Endothelial cell of umbilical vein (primary cell): ENCODE measurements at regions not wholly inside any gene's neighbourhood (a gene's known extent, or its start where the extent isn't known, plus 50 kb on each side); places are given as distances from the start of the nearest gene placed in this dataset.

Experiments
- BruUV-seq: library from RNA; stranded (reverse); fragments of 400-500 nt; replicated peaks from 2 replicates; lab custom pipeline; 2021; lab: Mats Ljungman, UMichigan
- CTCF ChIA-PET: fragments of 300-600, 350-600 bp; sonication (Branson Sonifier 250); formaldehyde crosslinking; loops from one replicate; lab custom pipeline; 2021; ENCODE audit warnings: antibody characterized with exemption, inconsistent platforms; lab: Charles Lee
- POLR2A ChIA-PET: fragments of 300-600, 350-600 bp; sonication (Branson Sonifier 250); formaldehyde crosslinking; loops from one replicate; lab custom pipeline; 2021; ENCODE audit warnings: antibody characterized with exemption, inconsistent platforms; lab: Charles Lee
- DNase-seq: peaks from one replicate; pipeline ENCODE4 v3.0.0-alpha.2; 2011; ENCODE audit warnings: low read depth, low spot score
- FAIRE-seq: peaks from 2 replicates; lab custom pipeline; 2011; peaks lifted over from hg19 to GRCh38; lab: Jason Lieb, UNC
- H2AFZ ChIP-seq: 2 replicates; pipeline ENCODE4 v1.6.0; 2012; ENCODE audit warnings: low read depth, low read length, control low read depth, inconsistent platforms
- H3K27ac ChIP-seq: 2 replicates; pipeline ENCODE4 v1.5.1; 2011; ENCODE audit warnings: low read depth, mild to moderate bottlenecking, control low read depth, low read length, moderate library complexity; ENCODE audit not compliant: insufficient read depth
- H3K27me3 ChIP-seq, 2 experiments: 2 replicates each; pipeline versions ENCODE4 v1.6.0 to v1.6.1; 2011; ENCODE audit warnings: low read length in 2 of 2, mixed read lengths in 1 of 2; ENCODE audit not compliant: control insufficient read depth in 2 of 2, insufficient read depth in 2 of 2
- H3K36me3 ChIP-seq, 2 experiments: 2 replicates in 1 of 2; 3 replicates in 1 of 2; pipeline ENCODE4 v1.5.1; 2011; ENCODE audit warnings: low read length in 2 of 2, mild to moderate bottlenecking in 1 of 2, moderate library complexity in 1 of 2; ENCODE audit not compliant: control insufficient read depth in 2 of 2, insufficient read depth in 2 of 2; ENCODE audit errors: extremely low read depth in 1 of 2
- H3K4me1 ChIP-seq: 3 replicates; pipeline ENCODE4 v1.5.1; 2011; ENCODE audit warnings: mild to moderate bottlenecking, low read length; ENCODE audit not compliant: control insufficient read depth, insufficient read depth; ENCODE audit errors: extremely low read depth
- H3K4me2 ChIP-seq: 2 replicates; pipeline ENCODE4 v1.6.1; 2011; ENCODE audit warnings: low read length, control low read depth, mixed read lengths; ENCODE audit not compliant: insufficient read depth
- H3K4me3 ChIP-seq, 3 experiments: fragments of 200-600 bp in 1 of 3; sonication (generic), shearing (Covaris generic) in 1 of 3; replicated peaks in 1 of 3; 2 replicates each; pipeline ENCODE4 v1.5.1; 2011 to 2016; ENCODE audit warnings: control low read depth in 3 of 3, low read length in 3 of 3, mild to moderate bottlenecking in 2 of 3, inconsistent platforms in 1 of 3, low read depth in 1 of 3, moderate library complexity in 1 of 3; ENCODE audit not compliant: insufficient read depth in 1 of 3
- H3K79me2 ChIP-seq: 2 replicates; pipeline ENCODE4 v1.6.0; 2012; ENCODE audit warnings: low read length, inconsistent platforms; ENCODE audit not compliant: control insufficient read depth, insufficient read depth
- H3K9ac ChIP-seq: replicated peaks from 2 replicates; pipeline ENCODE3; 2011; ENCODE audit warnings: low read length, control low read depth; ENCODE audit not compliant: insufficient read depth; ENCODE audit errors: extremely low read depth
- H3K9me1 ChIP-seq: replicated peaks from 3 replicates; pipeline ENCODE4 v1.6.0; 2011; ENCODE audit warnings: mild to moderate bottlenecking, low read length; ENCODE audit not compliant: control insufficient read depth, insufficient read depth; ENCODE audit errors: extremely low read depth
- H3K9me3 ChIP-seq: replicated peaks from 2 replicates; pipeline ENCODE4 v1.5.1; 2012; ENCODE audit warnings: low read length, inconsistent platforms; ENCODE audit not compliant: control insufficient read depth, insufficient read depth
- H4K20me1 ChIP-seq: replicated peaks from 2 replicates; pipeline ENCODE3; 2011; ENCODE audit warnings: mild to moderate bottlenecking, low read length; ENCODE audit not compliant: control insufficient read depth, insufficient read depth; ENCODE audit errors: extremely low read depth
- EZH2 ChIP-seq: IDR thresholded peaks from 2 replicates; pipeline ENCODE4 v1.6.1; 2012; ENCODE audit warnings: borderline replicate concordance, low read depth, mild to moderate bottlenecking, moderate library complexity, low read length, inconsistent platforms; ENCODE audit not compliant: severe bottlenecking
- FOS ChIP-seq: IDR thresholded peaks from 2 replicates; pipeline ENCODE4 v1.6.1; 2011; ENCODE audit warnings: mild to moderate bottlenecking, low read length, moderate library complexity, borderline replicate concordance; ENCODE audit not compliant: insufficient read depth
- GATA2 ChIP-seq: IDR thresholded peaks from 2 replicates; pipeline ENCODE4 v1.7.0; 2011; ENCODE audit warnings: low read depth, mild to moderate bottlenecking, moderate library complexity, mixed read lengths, low read length; ENCODE audit not compliant: insufficient read length, insufficient read depth
- JUN ChIP-seq: IDR thresholded peaks from 2 replicates; pipeline ENCODE4 v1.6.1; 2011; ENCODE audit warnings: borderline replicate concordance, low read depth; ENCODE audit not compliant: insufficient read length, insufficient read depth
- MYC ChIP-seq: IDR thresholded peaks from one replicate; pipeline ENCODE4 v1.6.1; 2011; ENCODE audit warnings: mild to moderate bottlenecking, low read depth, low read length
- POLR2A ChIP-seq: IDR thresholded peaks from 2 replicates; pipeline ENCODE4 v1.6.1; 2012; ENCODE audit warnings: low read depth, mild to moderate bottlenecking, control low read depth, low read length
- POLR2AphosphoS5 ChIP-seq: IDR thresholded peaks from 2 replicates; pipeline ENCODE4 v1.6.1; 2012; ENCODE audit warnings: low read depth, mild to moderate bottlenecking, control low read depth, low read length, moderate library complexity; ENCODE audit not compliant: insufficient read depth
- dilution Hi-C: fragments of 300-500 bp; cut with MboI; formaldehyde crosslinking; loops from one replicate; pipeline ENCODE4 v1.15.0; 2019; ENCODE audit warnings: low sequenced_read_pairs; ENCODE audit not compliant: extremely low pct_ligation_motif_present
- intact Hi-C: fragments of 100-400 bp; cut with micrococcal nuclease; formaldehyde crosslinking; loops from one replicate; pipeline ENCODE4 v1.10.0; 2022
- TF ChIP-seq, protein P1 (sequence below): IDR thresholded peaks from 2 replicates; pipeline ENCODE4 v1.6.1; 2011; ENCODE audit not compliant: insufficient read depth, insufficient read length
- TF ChIP-seq, protein P2 (sequence below), 2 donors: IDR thresholded peaks; 1 replicate in 1 of 2; 2 replicates in 1 of 2; pipeline ENCODE4 v1.5.1; 2011; ENCODE audit warnings: low read length in 2 of 2, mild to moderate bottlenecking in 2 of 2, moderate library complexity in 2 of 2, control low read depth in 1 of 2, inconsistent platforms in 1 of 2, low read depth in 1 of 2; ENCODE audit not compliant: insufficient read depth in 1 of 2; ENCODE audit errors: extremely low read depth in 1 of 2

DNA sequence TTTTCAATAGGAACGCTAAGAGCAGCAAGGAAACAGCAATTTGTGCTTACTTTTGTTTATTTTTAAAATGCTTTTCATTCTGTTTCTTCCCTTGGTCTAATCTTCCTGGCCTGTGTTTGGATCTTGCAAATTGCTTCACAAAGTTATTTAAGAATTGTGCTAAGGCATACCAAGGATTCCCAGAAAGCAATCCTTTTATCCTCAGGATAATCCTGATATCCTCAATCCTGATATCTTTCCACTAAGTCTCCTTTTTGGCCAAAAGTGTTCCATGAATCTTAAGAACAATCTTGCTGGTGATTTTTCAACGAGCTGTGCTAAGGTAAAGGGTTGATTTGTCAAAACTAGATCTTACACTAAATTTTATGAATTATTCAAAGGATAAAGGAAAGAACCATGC, 1577.9 kb downstream of the PLA2G4A start:
- no peak overlapping the region for H3K4me2 ChIP-seq
- no peaks in the 10 kb centered on the region for H3K9me1 ChIP-seq
- FAIRE-seq (no peak), DNase-seq (no peak)
- H3K4me1 ChIP-seq: no peaks in the 10 kb centered on the region
- H3K27me3 ChIP-seq: no peaks in the 10 kb centered on the region
- no peak for TF ChIP-seq GATA2
- TF ChIP-seq, protein P1, sequence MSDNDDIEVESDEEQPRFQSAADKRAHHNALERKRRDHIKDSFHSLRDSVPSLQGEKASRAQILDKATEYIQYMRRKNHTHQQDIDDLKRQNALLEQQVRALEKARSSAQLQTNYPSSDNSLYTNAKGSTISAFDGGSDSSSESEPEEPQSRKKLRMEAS: no peak
- TF ChIP-seq MYC: no peak
- TF ChIP-seq POLR2AphosphoS5: no peak
- TF ChIP-seq, protein P2, sequence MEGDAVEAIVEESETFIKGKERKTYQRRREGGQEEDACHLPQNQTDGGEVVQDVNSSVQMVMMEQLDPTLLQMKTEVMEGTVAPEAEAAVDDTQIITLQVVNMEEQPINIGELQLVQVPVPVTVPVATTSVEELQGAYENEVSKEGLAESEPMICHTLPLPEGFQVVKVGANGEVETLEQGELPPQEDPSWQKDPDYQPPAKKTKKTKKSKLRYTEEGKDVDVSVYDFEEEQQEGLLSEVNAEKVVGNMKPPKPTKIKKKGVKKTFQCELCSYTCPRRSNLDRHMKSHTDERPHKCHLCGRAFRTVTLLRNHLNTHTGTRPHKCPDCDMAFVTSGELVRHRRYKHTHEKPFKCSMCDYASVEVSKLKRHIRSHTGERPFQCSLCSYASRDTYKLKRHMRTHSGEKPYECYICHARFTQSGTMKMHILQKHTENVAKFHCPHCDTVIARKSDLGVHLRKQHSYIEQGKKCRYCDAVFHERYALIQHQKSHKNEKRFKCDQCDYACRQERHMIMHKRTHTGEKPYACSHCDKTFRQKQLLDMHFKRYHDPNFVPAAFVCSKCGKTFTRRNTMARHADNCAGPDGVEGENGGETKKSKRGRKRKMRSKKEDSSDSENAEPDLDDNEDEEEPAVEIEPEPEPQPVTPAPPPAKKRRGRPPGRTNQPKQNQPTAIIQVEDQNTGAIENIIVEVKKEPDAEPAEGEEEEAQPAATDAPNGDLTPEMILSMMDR (IDR thresholded peaks at IDR 0.05; ENCODE audit: extremely low read depth in 1 of 2, insufficient read depth in 1 of 2, low read depth in 1 of 2, low read length in 2 of 2): no peak
- TF ChIP-seq POLR2A: no peak
- no peak for TF ChIP-seq FOS
- no peak for TF ChIP-seq JUN
- no peak for TF ChIP-seq EZH2
- dilution Hi-C loops (no loop called here), intact Hi-C loops (no loop called here)
- CTCF ChIA-PET: no interaction called here
- no peaks in the 10 kb centered on the region for H4K20me1 ChIP-seq
- no peaks in the 10 kb centered on the region for H3K9me3 ChIP-seq
- no peak overlapping the region for H3K4me3 ChIP-seq
- H3K79me2 ChIP-seq: no peaks in the 10 kb centered on the region
- H2AFZ ChIP-seq: no peak overlapping the region
- H3K36me3 ChIP-seq: no peaks in the 10 kb centered on the region
- no peak overlapping the region for H3K27ac ChIP-seq
- H3K9ac ChIP-seq: no peak overlapping the region
- BruUV-seq: no TSS peak
- POLR2A ChIA-PET: no interaction called here
